ENCODE measurements at regions not wholly inside any gene's neighbourhood (a gene's known extent, or its start where the extent isn't known, plus 50 kb on each side); places are given as distances from the start of the nearest gene placed in this dataset.

DNA sequence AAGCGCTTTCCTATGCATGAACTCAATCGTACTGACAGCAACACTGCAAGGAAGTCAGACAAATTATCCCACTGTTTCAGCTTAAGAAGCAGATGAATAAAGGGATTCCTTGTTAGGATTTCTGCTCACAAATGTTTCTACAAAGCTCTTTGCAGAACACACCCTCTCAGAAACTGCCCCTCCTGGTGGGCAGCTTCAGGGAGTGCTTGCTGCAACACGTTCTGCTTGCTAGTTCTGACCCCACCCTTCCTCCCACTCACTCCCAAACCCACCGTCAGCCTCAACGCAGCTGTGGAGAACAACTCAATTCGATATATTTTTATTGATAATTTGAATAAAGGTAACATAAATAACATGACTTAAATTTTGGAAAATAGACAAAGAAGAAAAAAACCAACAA lies 250.8 kb upstream of the PRDM1 start:
- Histone ChIP-seq H3K9me3 (no peaks in the 10 kb centered on the region), H3K27ac (no peak overlapping the region), H3K27me3 (no peaks in the 10 kb centered on the region), H3K4me1 (no peaks in the 10 kb centered on the region), H3K36me3 (ENCODE audit: low read depth, missing control alignments) (no peaks in the 10 kb centered on the region), H3K4me3 (no peak overlapping the region)
- intact Hi-C loops (cut with DNase I; ENCODE audit: low total_unique reads), result no loop called here
- 69 to 77% methylated on average over 6 of the region's 6 CpGs for WGBS, 2 donors
- no peak for DNase-seq
- no peak for TF ChIP-seq CTCF (IDR thresholded peaks at IDR 0.05)

DNA sequence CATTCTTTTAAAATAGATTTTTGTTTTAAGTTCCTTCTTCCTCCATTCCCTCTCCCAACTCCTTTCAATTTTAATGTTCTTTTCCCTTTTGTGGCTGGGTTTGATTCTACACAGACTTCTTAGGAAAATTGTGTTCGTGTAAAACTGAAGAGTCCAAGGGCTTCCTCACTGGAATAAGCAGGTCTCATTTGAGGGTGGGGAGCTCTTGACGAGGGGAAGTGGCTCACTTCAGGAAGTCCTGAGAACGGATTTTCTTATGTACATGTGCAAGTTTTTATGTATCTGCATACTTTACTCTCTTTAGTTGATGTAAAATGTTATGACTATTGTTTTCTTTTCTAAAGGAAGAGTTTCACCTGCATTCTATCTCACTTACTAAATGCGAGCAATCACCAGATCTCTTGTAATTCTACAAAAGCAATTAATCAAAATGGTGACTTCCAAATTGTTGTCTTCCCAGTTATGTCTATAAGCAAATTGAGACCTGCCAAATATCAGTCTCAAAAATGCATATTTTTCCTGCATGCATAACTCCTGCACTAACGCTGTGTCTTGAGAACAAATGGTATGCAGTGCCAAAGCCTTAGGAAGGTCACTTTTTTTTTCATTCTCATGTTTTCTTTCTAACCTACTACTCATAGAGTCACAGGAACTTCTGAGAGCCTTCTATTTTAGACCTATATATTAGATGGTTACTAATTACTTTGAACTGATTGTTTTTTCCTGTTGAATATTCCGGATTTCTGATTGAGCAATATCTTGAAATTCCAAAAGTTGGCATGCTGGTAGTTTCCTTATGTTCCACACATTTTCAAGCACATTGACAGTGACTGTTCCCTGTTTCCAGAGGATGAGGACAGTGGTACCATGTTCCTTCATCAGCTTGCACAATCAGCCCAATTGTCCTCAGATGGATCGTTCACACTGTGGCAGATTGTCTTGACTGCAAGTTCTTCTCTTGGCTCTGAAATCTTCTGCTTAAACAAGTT lies 251.9 kb upstream of the PRDM1 start:
- DNase-seq, result no peak
- no peaks in the 10 kb centered on the region for H3K9me3 ChIP-seq
- H3K27me3 ChIP-seq, result no peaks in the 10 kb centered on the region
- H3K36me3 ChIP-seq (ENCODE audit: low read depth, missing control alignments), result no peaks in the 10 kb centered on the region
- no peaks in the 10 kb centered on the region for H3K4me1 ChIP-seq
- H3K27ac ChIP-seq, result no peak overlapping the region
- no peak overlapping the region for H3K4me3 ChIP-seq
- TF ChIP-seq POLR2A (IDR thresholded peaks at IDR 0.05) (no peak), CTCF (IDR thresholded peaks at IDR 0.05) (no peak)
- WGBS, 2 donors, result 83 to 86% methylated on average over 7 of the region's 7 CpGs
- intact Hi-C loops (cut with DNase I; ENCODE audit: low total_unique reads), result no loop called here

- 89 to 90% methylated on average over 5 of the region's 5 CpGs for WGBS, 2 donors
Measured at GRCh38 chr6:105832313-105832761, 253.8 kb upstream of the PRDM1 start.

GRCh38 chr6:105831311-105832097 lies 254.6 kb upstream of the PRDM1 start:
- DNase-seq, result no peak
- H3K27ac ChIP-seq, result no peak overlapping the region
- intact Hi-C loops (cut with DNase I; ENCODE audit: low total_unique reads), result no loop called here
- 69 to 74% methylated on average over 5 of the region's 5 CpGs for whole genome bisulfite sequencing, 2 donors
- TF ChIP-seq POLR2A (IDR thresholded peaks at IDR 0.05) (no peak), CTCF (IDR thresholded peaks at IDR 0.05) (no peak)
- H3K4me3 ChIP-seq, result no peak overlapping the region
- no peaks in the 10 kb centered on the region for H3K4me1 ChIP-seq
- H3K9me3 ChIP-seq, result no peaks in the 10 kb centered on the region
- no peaks in the 10 kb centered on the region for H3K27me3 ChIP-seq
- no peaks in the 10 kb centered on the region for H3K36me3 ChIP-seq (ENCODE audit: low read depth, missing control alignments)

More at GRCh38 chr6:105832313-105832761, 253.8 kb upstream of the PRDM1 start:
- no peak for DNase-seq
- H3K4me1 ChIP-seq, result no peaks in the 10 kb centered on the region
- H3K36me3 ChIP-seq (ENCODE audit: low read depth, missing control alignments), result no peaks in the 10 kb centered on the region
- intact Hi-C loops (cut with DNase I; ENCODE audit: low total_unique reads), result no loop called here
- H3K9me3 ChIP-seq, result no peaks in the 10 kb centered on the region
- TF ChIP-seq POLR2A (IDR thresholded peaks at IDR 0.05) (no peak), CTCF (IDR thresholded peaks at IDR 0.05) (no peak)
- no peak overlapping the region for H3K27ac ChIP-seq
- no peaks in the 10 kb centered on the region for H3K27me3 ChIP-seq
- no peak overlapping the region for H3K4me3 ChIP-seq

Data from testis (tissue), 2 donors.